MCF 10A (cell line): ENCODE measurements at regions not wholly inside any gene's neighbourhood (a gene's known extent, or its start where the extent isn't known, plus 50 kb on each side); places are given as distances from the start of the nearest gene placed in this dataset.

Experiments used
- BruUV-seq: library from RNA; stranded (reverse); fragments of 400-500 nt; replicated peaks from 2 replicates; lab custom pipeline; 2021; lab: Mats Ljungman, UMichigan
- CTCF ChIA-PET: fragments of 300-600 bp; sonication (Branson Sonifier 250); formaldehyde crosslinking; extraction: SDS; loops from one replicate; lab custom pipeline; 2021; ENCODE audit warnings: antibody characterized with exemption, inconsistent platforms; lab: Yijun Ruan, JAX
- POLR2A ChIA-PET: fragments of 300-600, 350-650 bp; sonication (Branson Sonifier 250); formaldehyde crosslinking; extraction: SDS; loops from one replicate; lab custom pipeline; 2020; ENCODE audit warnings: antibody characterized with exemption, inconsistent platforms; lab: Yijun Ruan, JAX
- DNase-seq: peaks from one replicate; pipeline ENCODE4 v3.0.0-alpha.2; 2018; ENCODE audit not compliant: unreplicated experiment
- H3K27ac Mint-ChIP-seq: one replicate; pipeline ENCODE4 v1.8.0; 2022; ENCODE audit warnings: mild to moderate bottlenecking, low read depth, mixed read lengths; ENCODE audit not compliant: unreplicated experiment
- H3K27me3 Mint-ChIP-seq: one replicate; pipeline ENCODE4 v1.8.0; 2022; ENCODE audit warnings: mixed read lengths; ENCODE audit not compliant: insufficient read depth, unreplicated experiment
- H3K36me3 Mint-ChIP-seq: one replicate; pipeline ENCODE4 v1.8.0; 2022; ENCODE audit warnings: mild to moderate bottlenecking, moderate library complexity, mixed read lengths; ENCODE audit not compliant: insufficient read depth, unreplicated experiment
- H3K4me1 Mint-ChIP-seq: one replicate; pipeline ENCODE4 v1.8.0; 2022; ENCODE audit warnings: mixed read lengths; ENCODE audit not compliant: insufficient read depth, unreplicated experiment
- H3K4me3 Mint-ChIP-seq: one replicate; pipeline ENCODE4 v1.8.0; 2022; ENCODE audit warnings: mild to moderate bottlenecking, moderate library complexity, mixed read lengths; ENCODE audit not compliant: unreplicated experiment
- H3K9me3 Mint-ChIP-seq: one replicate; pipeline ENCODE4 v1.8.0; 2022; ENCODE audit warnings: mixed read lengths; ENCODE audit not compliant: unreplicated experiment
- intact Hi-C: fragments of 100-400 bp; cut with micrococcal nuclease; formaldehyde crosslinking; loops from 2 replicates; pipeline ENCODE4 v1.14.1; 2022
- TF ChIP-seq, protein P1 (sequence below): fragments of 200-600 bp; IDR thresholded peaks from one replicate; pipeline ENCODE4 v1.8.0; 2022; ENCODE audit warnings: antibody characterized with exemption, mild to moderate bottlenecking; ENCODE audit not compliant: unreplicated experiment

DNA sequence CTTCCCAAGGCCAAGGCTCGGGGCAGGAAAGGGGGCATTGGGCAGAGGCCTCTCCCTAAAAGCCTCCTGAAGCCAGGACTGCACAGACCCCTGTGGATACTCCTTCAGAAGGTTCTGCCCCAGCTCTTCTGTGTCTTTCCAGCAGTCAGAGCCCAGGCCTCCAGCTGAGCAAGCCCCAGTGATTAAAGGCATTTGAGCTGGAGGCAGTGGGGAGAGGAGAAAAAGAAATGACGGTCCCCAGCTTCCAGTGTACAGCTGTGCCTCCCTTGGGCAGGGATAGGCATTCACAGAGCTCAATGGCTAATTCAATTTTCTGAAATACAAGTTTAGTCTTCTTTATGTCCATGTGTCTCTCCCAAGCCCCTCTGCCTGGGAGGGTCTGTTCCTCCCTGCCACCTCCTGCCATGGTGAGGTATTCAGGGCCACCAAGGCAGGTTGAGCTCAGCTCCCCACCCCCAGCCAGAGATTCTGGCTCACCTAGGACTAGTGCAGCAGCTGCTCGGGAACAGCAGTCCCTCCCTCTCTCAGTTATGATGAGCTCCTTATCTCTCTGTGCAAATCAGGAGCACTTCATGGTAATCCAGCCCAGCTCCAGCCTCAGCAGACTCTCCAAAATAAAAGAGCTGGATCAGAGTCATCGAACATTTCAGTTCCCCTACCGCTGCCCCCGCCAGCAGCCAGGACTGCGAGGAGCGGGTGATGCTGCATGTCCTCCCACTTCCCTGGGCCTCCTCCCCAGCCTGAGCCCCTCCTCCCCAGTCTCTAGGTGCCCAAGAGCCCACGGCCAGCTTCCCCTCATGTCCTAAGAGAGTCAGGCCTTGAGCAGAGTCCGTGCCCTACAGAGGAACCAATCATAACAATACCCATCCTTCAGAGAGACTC, 208.4 kb upstream of the ZC3H12A start:
- ChIA-PET CTCF (interaction anchor here (0.6 kb wide), 1 partner anchor 360 kb away, joined by 3 read pairs; no protein-coding TSS in a partner anchor), POLR2A (no interaction called here)
- BruUV-seq, result no TSS peak
- Mint-ChIP-seq H3K27ac (no peak overlapping the region), H3K4me3 (no peak overlapping the region), H3K36me3 (no peaks in the 10 kb centered on the region), H3K27me3 (peaks cover 31% of the 10 kb centered on the region), H3K4me1 (no peaks in the 10 kb centered on the region), H3K9me3 (no peaks in the 10 kb centered on the region)
- TF ChIP-seq, protein P1, sequence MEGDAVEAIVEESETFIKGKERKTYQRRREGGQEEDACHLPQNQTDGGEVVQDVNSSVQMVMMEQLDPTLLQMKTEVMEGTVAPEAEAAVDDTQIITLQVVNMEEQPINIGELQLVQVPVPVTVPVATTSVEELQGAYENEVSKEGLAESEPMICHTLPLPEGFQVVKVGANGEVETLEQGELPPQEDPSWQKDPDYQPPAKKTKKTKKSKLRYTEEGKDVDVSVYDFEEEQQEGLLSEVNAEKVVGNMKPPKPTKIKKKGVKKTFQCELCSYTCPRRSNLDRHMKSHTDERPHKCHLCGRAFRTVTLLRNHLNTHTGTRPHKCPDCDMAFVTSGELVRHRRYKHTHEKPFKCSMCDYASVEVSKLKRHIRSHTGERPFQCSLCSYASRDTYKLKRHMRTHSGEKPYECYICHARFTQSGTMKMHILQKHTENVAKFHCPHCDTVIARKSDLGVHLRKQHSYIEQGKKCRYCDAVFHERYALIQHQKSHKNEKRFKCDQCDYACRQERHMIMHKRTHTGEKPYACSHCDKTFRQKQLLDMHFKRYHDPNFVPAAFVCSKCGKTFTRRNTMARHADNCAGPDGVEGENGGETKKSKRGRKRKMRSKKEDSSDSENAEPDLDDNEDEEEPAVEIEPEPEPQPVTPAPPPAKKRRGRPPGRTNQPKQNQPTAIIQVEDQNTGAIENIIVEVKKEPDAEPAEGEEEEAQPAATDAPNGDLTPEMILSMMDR, result no peak
- intact Hi-C loops, result no loop called here
- DNase-seq, result no peak

GRCh38 chr1:37267111-37267835, 207.1 kb upstream of the ZC3H12A start:
- Mint-ChIP-seq H3K27ac (no peak overlapping the region), H3K4me3 (no peak overlapping the region), H3K9me3 (no peaks in the 10 kb centered on the region), H3K36me3 (no peaks in the 10 kb centered on the region), H3K27me3 (peaks cover 20% of the 10 kb centered on the region), H3K4me1 (no peaks in the 10 kb centered on the region)
- BruUV-seq, result no TSS peak
- no peak for DNase-seq
- TF ChIP-seq, protein P1, result no peak
- ChIA-PET CTCF (no interaction called here), POLR2A (no interaction called here)
- intact Hi-C loops, result no loop called here

DNA sequence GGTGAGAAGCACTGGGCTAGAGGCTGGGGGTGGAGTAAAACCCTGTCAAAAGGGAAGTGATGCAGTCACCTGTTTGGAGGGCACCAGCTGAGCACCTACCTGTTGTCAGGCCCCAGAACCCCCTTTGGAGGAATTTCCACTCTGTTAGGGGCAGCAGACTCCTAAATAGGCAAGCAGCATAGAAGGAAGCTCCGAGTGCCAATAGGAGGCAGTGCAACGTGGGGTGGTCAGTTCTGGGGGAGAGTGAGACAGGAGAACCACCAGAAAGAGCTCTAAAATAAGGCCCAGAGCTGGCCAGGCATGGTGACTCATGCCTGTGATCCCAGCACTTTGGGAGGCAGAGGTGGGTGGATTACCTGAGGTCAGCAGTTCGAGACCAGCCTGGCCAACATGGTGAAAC, 203.7 kb upstream of the ZC3H12A start:
- peaks cover 9% of the 10 kb centered on the region for H3K27me3 Mint-ChIP-seq
- H3K36me3 Mint-ChIP-seq, result no peaks in the 10 kb centered on the region
- H3K27ac Mint-ChIP-seq, result no peak overlapping the region
- ChIA-PET POLR2A (no interaction called here), CTCF (no interaction called here)
- intact Hi-C loops, result no loop called here
- no peak overlapping the region for H3K4me3 Mint-ChIP-seq
- no peak for DNase-seq
- TF ChIP-seq, protein P1, result no peak
- H3K9me3 Mint-ChIP-seq, result no peaks in the 10 kb centered on the region
- H3K4me1 Mint-ChIP-seq, result no peaks in the 10 kb centered on the region
- no TSS peak for BruUV-seq

DNA sequence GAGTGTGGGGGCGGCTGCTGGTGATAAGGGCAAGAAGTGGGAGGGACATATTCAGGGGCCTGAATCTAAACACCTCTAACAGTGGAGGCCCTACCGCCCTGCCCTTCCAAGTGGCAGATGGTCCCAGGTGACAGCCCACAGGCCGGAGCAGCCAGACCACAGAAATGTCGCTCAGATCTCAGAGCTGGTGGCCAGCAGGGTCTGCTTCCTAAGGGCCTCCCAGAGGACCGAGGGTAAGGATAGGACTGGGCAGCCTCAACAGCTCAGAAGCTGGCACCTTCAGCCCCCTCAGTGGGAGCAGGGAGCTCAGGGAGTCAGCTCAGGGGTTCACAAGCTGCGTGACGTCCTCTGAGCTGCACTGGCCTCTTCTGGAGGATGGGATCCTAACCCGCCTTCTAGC, 201.8 kb upstream of the ZC3H12A start:
- H3K9me3 Mint-ChIP-seq, result no peaks in the 10 kb centered on the region
- CTCF ChIA-PET, result no interaction called here
- intact Hi-C loops, result no loop called here
- H3K27me3 Mint-ChIP-seq, result peaks cover 9% of the 10 kb centered on the region
- no peak for DNase-seq
- TF ChIP-seq, protein P1, result no peak
- no peak overlapping the region for H3K27ac Mint-ChIP-seq
- no peak overlapping the region for H3K4me3 Mint-ChIP-seq
- POLR2A ChIA-PET, result no interaction called here
- no peaks in the 10 kb centered on the region for H3K4me1 Mint-ChIP-seq
- no peaks in the 10 kb centered on the region for H3K36me3 Mint-ChIP-seq
- BruUV-seq, result no TSS peak
